OCI-LY3 (cell line): ENCODE measurements at regions not wholly inside any gene's neighbourhood (a gene's known extent, or its start where the extent isn't known, plus 50 kb on each side); places are given as distances from the start of the nearest gene placed in this dataset.

Experiments used
- CTCF ChIP-seq: fragments of 200-600, 300-600 bp; sonication (generic); IDR thresholded peaks from 2 replicates; pipeline ENCODE4 v1.5.1; 2014; ENCODE audit warnings: antibody characterized with exemption, low read length, low read depth
- EZH2phosphoT487 ChIP-seq: fragments of 200-600 bp; shearing (Covaris generic); IDR thresholded peaks from 2 replicates; pipeline ENCODE4 v1.6.1; 2018; ENCODE audit warnings: antibody characterized with exemption, mixed run types, low read depth

- TF ChIP-seq CTCF, result no peak
- TF ChIP-seq EZH2phosphoT487, result no peak
Observed at GRCh38 chr3:18886331-18886730, 262.0 kb upstream of the KCNH8 start.
